HCT116 (cell line): ENCODE measurements at regions not wholly inside any gene's neighbourhood (a gene's known extent, or its start where the extent isn't known, plus 50 kb on each side); places are given as distances from the start of the nearest gene placed in this dataset.

Experiments used
- ATAC-seq: fragments of 200-7000 bp; cut with Tn5 transposase; 2 replicates; pipeline ENCODE4 v1.9.1; 2020; ENCODE audit warnings: mild to moderate bottlenecking, moderate library complexity
- BruUV-seq: library from RNA; stranded (reverse); fragments of 400-500 nt; replicated peaks from 2 replicates; lab custom pipeline; 2021; lab: Mats Ljungman, UMichigan
- CTCF ChIA-PET: fragments of 300-600 bp; sonication (Branson Sonifier 250); formaldehyde crosslinking; loops from one replicate; lab custom pipeline; 2021; ENCODE audit warnings: antibody characterized with exemption; lab: Charles Lee
- POLR2A ChIA-PET: fragments of 300-600, 350-600 bp; sonication (Branson Sonifier 250); formaldehyde crosslinking; loops from one replicate; lab custom pipeline; 2021; ENCODE audit warnings: antibody characterized with exemption; lab: Charles Lee
- RAD21 ChIA-PET, 2 experiments: fragments of 300-600 bp; sonication (Branson Sonifier 250); formaldehyde crosslinking; loops; one replicate each; lab custom pipeline; 2023; ENCODE audit warnings: low total read pairs in 2 of 2; ENCODE audit not compliant: uncharacterized antibody in 2 of 2, unreplicated experiment in 2 of 2, low non-redundant PET in 1 of 2; lab: Charles Lee
- DNase-seq: peaks from one replicate; pipeline ENCODE4 v3.0.0-alpha.2; 2010; ENCODE audit warnings: low read depth, low spot score
- H2AFZ ChIP-seq: fragments of 200-600 bp; shearing (Covaris generic), sonication (generic); 2 replicates; pipeline ENCODE4 v1.6.1; 2017; ENCODE audit warnings: low read depth, mixed run types, mixed read lengths, antibody characterized with exemption, low read length; ENCODE audit not compliant: poor library complexity, severe bottlenecking
- H3K27ac ChIP-seq: 2 replicates; pipeline ENCODE4 v1.5.1; 2012; ENCODE audit warnings: low read depth, low read length
- H3K27me3 ChIP-seq: fragments of 200-600 bp; sonication (generic); 2 replicates; pipeline ENCODE4 v1.6.1; 2016; ENCODE audit warnings: mixed run types, low read length, mixed read lengths; ENCODE audit not compliant: insufficient read depth
- H3K36me3 ChIP-seq, 2 experiments: fragments of 200-500 bp in 1 of 2; fragments of 200-600 bp in 1 of 2; sonication (Bioruptor generic) in 1 of 2; sonication (generic) in 1 of 2; 2 replicates each; pipeline versions ENCODE4 v1.5.1 to v1.6.1; 2014 to 2016; ENCODE audit warnings: low read length in 2 of 2, inconsistent platforms in 1 of 2, mixed read lengths in 1 of 2, mixed run types in 1 of 2; ENCODE audit not compliant: insufficient read depth in 2 of 2, control insufficient read depth in 1 of 2
- H3K4me1 ChIP-seq, 2 experiments: fragments of 200-600 bp in 1 of 2; sonication (generic) in 1 of 2; 2 replicates each; pipeline versions ENCODE4 v1.5.1 to v1.6.1; 2012 to 2017; ENCODE audit warnings: low read length in 2 of 2, inconsistent platforms in 1 of 2, mild to moderate bottlenecking in 1 of 2, mixed read lengths in 1 of 2, mixed run types in 1 of 2, moderate library complexity in 1 of 2; ENCODE audit not compliant: insufficient read depth in 2 of 2, control insufficient read depth in 1 of 2
- H3K4me2 ChIP-seq: fragments of 200-600 bp; sonication (generic); 2 replicates; pipeline ENCODE4 v1.6.1; 2017; ENCODE audit warnings: mixed run types, low read length, mixed read lengths
- H3K4me3 ChIP-seq, 2 experiments: fragments of 200-600 bp in 1 of 2; sonication (generic) in 1 of 2; replicated peaks in 1 of 2; 2 replicates each; pipeline ENCODE4 v1.5.1; 2011 to 2016; ENCODE audit warnings: low read length in 2 of 2, control low read depth in 1 of 2, low read depth in 1 of 2, mild to moderate bottlenecking in 1 of 2, mixed read lengths in 1 of 2, mixed run types in 1 of 2
- H3K79me2 ChIP-seq: fragments of 200-600 bp; sonication (generic); 2 replicates; pipeline ENCODE4 v1.6.1; 2017; ENCODE audit warnings: mild to moderate bottlenecking, mixed run types, low read length, moderate library complexity, mixed read lengths; ENCODE audit not compliant: insufficient read depth
- H3K9ac ChIP-seq: fragments of 200-600 bp; sonication (generic); 2 replicates; pipeline ENCODE4 v1.6.1; 2016; ENCODE audit warnings: low read length, mixed read lengths
- H3K9me2 ChIP-seq: fragments of 200-600 bp; sonication (generic), shearing (Covaris generic); 2 replicates; pipeline ENCODE4 v1.6.1; 2017; ENCODE audit warnings: mixed run types, mild to moderate bottlenecking, moderate library complexity; ENCODE audit not compliant: insufficient read depth
- H3K9me3 ChIP-seq, 2 experiments: fragments of 200-500 bp in 1 of 2; fragments of 200-600 bp in 1 of 2; sonication (Bioruptor generic) in 1 of 2; sonication (generic) in 1 of 2; 2 replicates each; pipeline ENCODE4 v1.6.1; 2014 to 2017; ENCODE audit warnings: low read length in 2 of 2, mixed read lengths in 2 of 2, inconsistent platforms in 1 of 2, low read depth in 1 of 2, mild to moderate bottlenecking in 1 of 2, mixed run types in 1 of 2, moderate library complexity in 1 of 2; ENCODE audit not compliant: control insufficient read depth in 1 of 2, insufficient read depth in 1 of 2
- H4K20me1 ChIP-seq: fragments of 200-600 bp; sonication (generic), shearing (Covaris generic); 2 replicates; pipeline ENCODE4 v1.6.1; 2017; ENCODE audit warnings: mixed run types, mild to moderate bottlenecking, moderate library complexity; ENCODE audit not compliant: insufficient read depth
- CEBPB ChIP-seq: IDR thresholded peaks from 2 replicates; pipeline ENCODE4 v1.6.1; 2012; ENCODE audit warnings: low read depth
- EGR1 ChIP-seq: IDR thresholded peaks from 2 replicates; pipeline ENCODE4 v1.6.1; 2012; ENCODE audit warnings: low read depth
- EZH2 ChIP-seq: fragments of 200-600 bp; sonication (generic); IDR thresholded peaks from 2 replicates; pipeline ENCODE4 v1.6.1; 2017; ENCODE audit warnings: antibody characterized with exemption, mixed run types
- EZH2phosphoT487 ChIP-seq: fragments of 200-600 bp; IDR thresholded peaks from 2 replicates; pipeline ENCODE4 v1.6.1; 2018; ENCODE audit warnings: antibody characterized with exemption, borderline replicate concordance
- FOSL1 ChIP-seq: IDR thresholded peaks from 2 replicates; pipeline ENCODE4 v1.6.1; 2012; ENCODE audit warnings: low read depth
- JUND ChIP-seq: IDR thresholded peaks from 2 replicates; pipeline ENCODE4 v1.6.1; 2012
- MAX ChIP-seq: IDR thresholded peaks from 2 replicates; pipeline ENCODE4 v1.6.1; 2012
- POLR2A ChIP-seq: IDR thresholded peaks from 2 replicates; pipeline ENCODE4 v1.7.0; 2011; ENCODE audit warnings: borderline replicate concordance; ENCODE audit not compliant: insufficient read depth, insufficient read length; ENCODE audit errors: extremely low read depth
- POLR2AphosphoS5 ChIP-seq: IDR thresholded peaks from 2 replicates; pipeline ENCODE4 v1.6.1; 2011; ENCODE audit warnings: mild to moderate bottlenecking, low read depth, low read length, moderate library complexity
- RAD21 ChIP-seq: IDR thresholded peaks from 2 replicates; pipeline ENCODE4 v1.6.1; 2012; ENCODE audit warnings: low read depth, mild to moderate bottlenecking
- SIN3A ChIP-seq: IDR thresholded peaks from 2 replicates; pipeline ENCODE4 v1.6.1; 2012; ENCODE audit warnings: low read depth
- SP1 ChIP-seq: IDR thresholded peaks from 2 replicates; pipeline ENCODE4 v1.6.1; 2012; ENCODE audit warnings: low read depth
- TCF7L2 ChIP-seq: IDR thresholded peaks from 2 replicates; pipeline ENCODE4 v1.7.0; 2011; ENCODE audit warnings: borderline replicate concordance, inconsistent platforms; ENCODE audit not compliant: insufficient read depth, insufficient read length; ENCODE audit errors: extremely low read depth
- YY1 ChIP-seq: IDR thresholded peaks from 2 replicates; pipeline ENCODE4 v1.6.1; 2011; ENCODE audit warnings: low read length, low read depth, moderate library complexity, mild to moderate bottlenecking; ENCODE audit not compliant: insufficient replicate concordance; ENCODE audit errors: extremely low read depth
- ZNF274 ChIP-seq: fragments of 200-500 bp; sonication (Bioruptor generic); IDR thresholded peaks from 2 replicates; pipeline ENCODE4 v1.6.1; 2014; ENCODE audit warnings: mild to moderate bottlenecking, low read depth, low read length, inconsistent platforms
- intact Hi-C: fragments of 100-400 bp; cut with micrococcal nuclease; formaldehyde crosslinking; loops from 2 replicates; pipeline ENCODE4 v1.10.0; 2022
- TF ChIP-seq, protein P1 (sequence below): IDR thresholded peaks from 2 replicates; pipeline ENCODE4 v1.6.1; 2012
- TF ChIP-seq, protein P2 (sequence below): IDR thresholded peaks from 2 replicates; pipeline ENCODE4 v1.6.1; 2012; ENCODE audit warnings: low read depth
- TF ChIP-seq, protein P3 (sequence below): IDR thresholded peaks from 2 replicates; pipeline ENCODE4 v1.6.1; 2011; ENCODE audit warnings: mild to moderate bottlenecking, low read length, moderate library complexity; ENCODE audit not compliant: insufficient replicate concordance; ENCODE audit errors: extremely low read depth
- TF ChIP-seq, protein P4 (sequence below), 3 experiments: fragments of 200-600 bp in 1 of 3; sonication (generic) in 1 of 3; IDR thresholded peaks in 2 of 3; conservative IDR thresholded peaks in 1 of 3; 2 replicates each; pipeline ENCODE4 v1.5.1; 2012 to 2017; ENCODE audit warnings: low read depth in 2 of 3, low read length in 2 of 3, antibody characterized with exemption in 1 of 3, borderline replicate concordance in 1 of 3, control low read depth in 1 of 3, mild to moderate bottlenecking in 1 of 3, mixed read lengths in 1 of 3, mixed run types in 1 of 3, moderate library complexity in 1 of 3; ENCODE audit not compliant: insufficient read depth in 1 of 3

DNA sequence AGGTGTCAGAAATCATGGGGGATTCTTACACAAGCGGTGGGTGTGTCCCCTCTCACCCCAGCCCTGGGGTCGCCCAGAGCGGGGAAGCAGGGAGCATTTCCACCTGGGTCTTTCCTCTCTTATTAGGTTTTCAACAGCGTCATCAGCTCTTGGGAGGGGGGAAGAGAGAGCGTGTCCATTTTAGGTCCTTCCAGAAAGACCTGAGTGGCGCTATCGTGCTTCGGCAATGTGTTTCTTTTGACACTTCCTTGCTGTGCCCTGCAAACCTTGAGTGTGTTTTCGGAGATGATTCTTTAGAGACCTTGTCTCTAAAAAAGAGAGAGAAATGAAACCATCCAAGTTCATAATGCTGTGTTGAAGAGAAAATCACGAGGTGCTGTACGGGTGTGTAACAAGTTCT is 86.9 kb upstream of the PITRM1 start:
- Histone ChIP-seq H3K27me3 (no peaks in the 10 kb centered on the region), H2AFZ (no peak overlapping the region), H3K4me1 (peaks cover 0 to 1% of the 10 kb centered on the region in 2 experiments; a peak in 1 of 4 replicates), H3K79me2 (no peaks in the 10 kb centered on the region), H3K4me2 (no peak overlapping the region), H3K9ac (no peak overlapping the region), H3K4me3 (no peak overlapping the region), H4K20me1 (no peaks in the 10 kb centered on the region), H3K36me3 (no peaks in the 10 kb centered on the region), H3K9me2 (no peaks in the 10 kb centered on the region), H3K27ac (no peak overlapping the region), H3K9me3 (no peaks in the 10 kb centered on the region)
- ChIA-PET POLR2A (no interaction called here), RAD21 (no interaction called here), CTCF (no interaction called here)
- TF ChIP-seq POLR2AphosphoS5 (no peak), JUND (no peak), MAX (no peak), EGR1 (no peak), RAD21 (no peak), EZH2 (no peak), CEBPB (no peak), ZNF274 (no peak), EZH2phosphoT487 (no peak), YY1 (no peak), SIN3A (no peak), TCF7L2 (no peak), FOSL1 (no peak), POLR2A (no peak), SP1 (no peak)
- TF ChIP-seq, protein P1, sequence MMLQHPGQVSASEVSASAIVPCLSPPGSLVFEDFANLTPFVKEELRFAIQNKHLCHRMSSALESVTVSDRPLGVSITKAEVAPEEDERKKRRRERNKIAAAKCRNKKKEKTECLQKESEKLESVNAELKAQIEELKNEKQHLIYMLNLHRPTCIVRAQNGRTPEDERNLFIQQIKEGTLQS = no peak
- TF ChIP-seq, protein P2, sequence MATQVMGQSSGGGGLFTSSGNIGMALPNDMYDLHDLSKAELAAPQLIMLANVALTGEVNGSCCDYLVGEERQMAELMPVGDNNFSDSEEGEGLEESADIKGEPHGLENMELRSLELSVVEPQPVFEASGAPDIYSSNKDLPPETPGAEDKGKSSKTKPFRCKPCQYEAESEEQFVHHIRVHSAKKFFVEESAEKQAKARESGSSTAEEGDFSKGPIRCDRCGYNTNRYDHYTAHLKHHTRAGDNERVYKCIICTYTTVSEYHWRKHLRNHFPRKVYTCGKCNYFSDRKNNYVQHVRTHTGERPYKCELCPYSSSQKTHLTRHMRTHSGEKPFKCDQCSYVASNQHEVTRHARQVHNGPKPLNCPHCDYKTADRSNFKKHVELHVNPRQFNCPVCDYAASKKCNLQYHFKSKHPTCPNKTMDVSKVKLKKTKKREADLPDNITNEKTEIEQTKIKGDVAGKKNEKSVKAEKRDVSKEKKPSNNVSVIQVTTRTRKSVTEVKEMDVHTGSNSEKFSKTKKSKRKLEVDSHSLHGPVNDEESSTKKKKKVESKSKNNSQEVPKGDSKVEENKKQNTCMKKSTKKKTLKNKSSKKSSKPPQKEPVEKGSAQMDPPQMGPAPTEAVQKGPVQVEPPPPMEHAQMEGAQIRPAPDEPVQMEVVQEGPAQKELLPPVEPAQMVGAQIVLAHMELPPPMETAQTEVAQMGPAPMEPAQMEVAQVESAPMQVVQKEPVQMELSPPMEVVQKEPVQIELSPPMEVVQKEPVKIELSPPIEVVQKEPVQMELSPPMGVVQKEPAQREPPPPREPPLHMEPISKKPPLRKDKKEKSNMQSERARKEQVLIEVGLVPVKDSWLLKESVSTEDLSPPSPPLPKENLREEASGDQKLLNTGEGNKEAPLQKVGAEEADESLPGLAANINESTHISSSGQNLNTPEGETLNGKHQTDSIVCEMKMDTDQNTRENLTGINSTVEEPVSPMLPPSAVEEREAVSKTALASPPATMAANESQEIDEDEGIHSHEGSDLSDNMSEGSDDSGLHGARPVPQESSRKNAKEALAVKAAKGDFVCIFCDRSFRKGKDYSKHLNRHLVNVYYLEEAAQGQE = no peak
- TF ChIP-seq, protein P3, sequence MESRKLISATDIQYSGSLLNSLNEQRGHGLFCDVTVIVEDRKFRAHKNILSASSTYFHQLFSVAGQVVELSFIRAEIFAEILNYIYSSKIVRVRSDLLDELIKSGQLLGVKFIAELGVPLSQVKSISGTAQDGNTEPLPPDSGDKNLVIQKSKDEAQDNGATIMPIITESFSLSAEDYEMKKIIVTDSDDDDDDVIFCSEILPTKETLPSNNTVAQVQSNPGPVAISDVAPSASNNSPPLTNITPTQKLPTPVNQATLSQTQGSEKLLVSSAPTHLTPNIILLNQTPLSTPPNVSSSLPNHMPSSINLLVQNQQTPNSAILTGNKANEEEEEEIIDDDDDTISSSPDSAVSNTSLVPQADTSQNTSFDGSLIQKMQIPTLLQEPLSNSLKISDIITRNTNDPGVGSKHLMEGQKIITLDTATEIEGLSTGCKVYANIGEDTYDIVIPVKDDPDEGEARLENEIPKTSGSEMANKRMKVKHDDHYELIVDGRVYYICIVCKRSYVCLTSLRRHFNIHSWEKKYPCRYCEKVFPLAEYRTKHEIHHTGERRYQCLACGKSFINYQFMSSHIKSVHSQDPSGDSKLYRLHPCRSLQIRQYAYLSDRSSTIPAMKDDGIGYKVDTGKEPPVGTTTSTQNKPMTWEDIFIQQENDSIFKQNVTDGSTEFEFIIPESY = no peak
- TF ChIP-seq, protein P4, sequence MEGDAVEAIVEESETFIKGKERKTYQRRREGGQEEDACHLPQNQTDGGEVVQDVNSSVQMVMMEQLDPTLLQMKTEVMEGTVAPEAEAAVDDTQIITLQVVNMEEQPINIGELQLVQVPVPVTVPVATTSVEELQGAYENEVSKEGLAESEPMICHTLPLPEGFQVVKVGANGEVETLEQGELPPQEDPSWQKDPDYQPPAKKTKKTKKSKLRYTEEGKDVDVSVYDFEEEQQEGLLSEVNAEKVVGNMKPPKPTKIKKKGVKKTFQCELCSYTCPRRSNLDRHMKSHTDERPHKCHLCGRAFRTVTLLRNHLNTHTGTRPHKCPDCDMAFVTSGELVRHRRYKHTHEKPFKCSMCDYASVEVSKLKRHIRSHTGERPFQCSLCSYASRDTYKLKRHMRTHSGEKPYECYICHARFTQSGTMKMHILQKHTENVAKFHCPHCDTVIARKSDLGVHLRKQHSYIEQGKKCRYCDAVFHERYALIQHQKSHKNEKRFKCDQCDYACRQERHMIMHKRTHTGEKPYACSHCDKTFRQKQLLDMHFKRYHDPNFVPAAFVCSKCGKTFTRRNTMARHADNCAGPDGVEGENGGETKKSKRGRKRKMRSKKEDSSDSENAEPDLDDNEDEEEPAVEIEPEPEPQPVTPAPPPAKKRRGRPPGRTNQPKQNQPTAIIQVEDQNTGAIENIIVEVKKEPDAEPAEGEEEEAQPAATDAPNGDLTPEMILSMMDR (IDR thresholded peaks at IDR 0.05 in 2 of 3, conservative IDR thresholded peaks at IDR 0.05 in 1 of 3; ENCODE audit: borderline replicate concordance in 1 of 3, insufficient read depth in 1 of 3, low read depth in 2 of 3, low read length in 2 of 3) = no peak
- intact Hi-C loops = no loop called here
- ATAC-seq (no peak), DNase-seq (no peak)
- no TSS peak for BruUV-seq
